OCI-LY3 (cell line): ENCODE measurements at regions not wholly inside any gene's neighbourhood (a gene's known extent, or its start where the extent isn't known, plus 50 kb on each side); places are given as distances from the start of the nearest gene placed in this dataset.

Experiments used
- EZH2phosphoT487 ChIP-seq: fragments of 200-600 bp; shearing (Covaris generic); IDR thresholded peaks from 2 replicates; pipeline ENCODE4 v1.6.1; 2018; ENCODE audit warnings: antibody characterized with exemption, mixed run types, low read depth
- TF ChIP-seq, protein P1 (sequence below): fragments of 200-600, 300-600 bp; sonication (generic); IDR thresholded peaks from 2 replicates; pipeline ENCODE4 v1.5.1; 2014; ENCODE audit warnings: antibody characterized with exemption, low read length, low read depth

- TF ChIP-seq, protein P1, sequence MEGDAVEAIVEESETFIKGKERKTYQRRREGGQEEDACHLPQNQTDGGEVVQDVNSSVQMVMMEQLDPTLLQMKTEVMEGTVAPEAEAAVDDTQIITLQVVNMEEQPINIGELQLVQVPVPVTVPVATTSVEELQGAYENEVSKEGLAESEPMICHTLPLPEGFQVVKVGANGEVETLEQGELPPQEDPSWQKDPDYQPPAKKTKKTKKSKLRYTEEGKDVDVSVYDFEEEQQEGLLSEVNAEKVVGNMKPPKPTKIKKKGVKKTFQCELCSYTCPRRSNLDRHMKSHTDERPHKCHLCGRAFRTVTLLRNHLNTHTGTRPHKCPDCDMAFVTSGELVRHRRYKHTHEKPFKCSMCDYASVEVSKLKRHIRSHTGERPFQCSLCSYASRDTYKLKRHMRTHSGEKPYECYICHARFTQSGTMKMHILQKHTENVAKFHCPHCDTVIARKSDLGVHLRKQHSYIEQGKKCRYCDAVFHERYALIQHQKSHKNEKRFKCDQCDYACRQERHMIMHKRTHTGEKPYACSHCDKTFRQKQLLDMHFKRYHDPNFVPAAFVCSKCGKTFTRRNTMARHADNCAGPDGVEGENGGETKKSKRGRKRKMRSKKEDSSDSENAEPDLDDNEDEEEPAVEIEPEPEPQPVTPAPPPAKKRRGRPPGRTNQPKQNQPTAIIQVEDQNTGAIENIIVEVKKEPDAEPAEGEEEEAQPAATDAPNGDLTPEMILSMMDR: no peak
- TF ChIP-seq EZH2phosphoT487: no peak
Observed at GRCh38 chr14:49058511-49058910, 527.7 kb downstream of the RPS29 start.
